ENCODE measurements at regions not wholly inside any gene's neighbourhood (a gene's known extent, or its start where the extent isn't known, plus 50 kb on each side); places are given as distances from the start of the nearest gene placed in this dataset.
"Not testable (repeated sequence)": the region's sequence is repeated elsewhere in the genome, so short reads cannot be mapped to it uniquely, and the experiment has no call there.

DNA sequence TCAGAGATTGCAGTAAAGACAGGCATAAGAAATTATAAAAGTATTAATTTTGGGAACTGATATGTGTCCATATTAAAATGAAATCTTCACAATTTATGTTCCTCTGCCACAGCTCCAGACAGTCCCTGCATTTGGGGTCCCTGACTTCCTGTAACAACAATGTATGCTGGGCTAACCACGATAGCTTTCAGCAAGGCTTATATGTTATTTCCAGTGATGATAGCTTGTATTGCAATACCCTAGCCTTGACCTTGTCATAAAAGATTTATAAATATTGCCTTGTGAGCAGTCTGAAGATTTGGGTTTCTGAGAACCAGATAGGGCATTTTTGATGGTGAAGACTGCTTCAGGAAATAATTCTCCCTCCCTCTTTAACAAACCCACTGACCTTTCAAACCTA is 129.5 kb downstream of the PCDH10 start:
- no peak overlapping the region for H3K23ac ChIP-seq (ENCODE audit: low read depth, low read length, poor library complexity)
- H2BK12ac ChIP-seq (ENCODE audit: low read length), result no peak overlapping the region
- H3K4me1 ChIP-seq (ENCODE audit: control insufficient read depth in 2 of 2, insufficient read depth in 1 of 2, low read depth in 1 of 2, low read length in 2 of 2), result no peaks in the 10 kb centered on the region
- no peak overlapping the region for H2BK5ac ChIP-seq (ENCODE audit: low read length)
- H4K91ac ChIP-seq (ENCODE audit: low read depth, low read length, poor library complexity), result no peak overlapping the region
- no peak overlapping the region for H3K4me3 ChIP-seq (ENCODE audit: low read length in 2 of 2)
- H2BK15ac ChIP-seq (ENCODE audit: low read length), result no peak overlapping the region
- H3K27ac ChIP-seq (replicated peaks; ENCODE audit: low read length), result no peak overlapping the region
- WGBS, 2 donors (ENCODE audit: extremely low coverage in 2 of 2, insufficient read length in 2 of 2, insufficient replicate concordance in 1 of 2), result no CpG with 5 or more reads among the region's 1 CpG
- no peak overlapping the region for H3K14ac ChIP-seq (ENCODE audit: low read length)
- H3K4me2 ChIP-seq (ENCODE audit: insufficient read depth, low read length, poor library complexity, severe bottlenecking), result no peak overlapping the region
- no peak for DNase-seq (ENCODE audit: low spot score)
- H3K4ac ChIP-seq (ENCODE audit: low read length), result no peak overlapping the region
- no peak overlapping the region for H2BK120ac ChIP-seq (ENCODE audit: low read depth, low read length)
- H3K18ac ChIP-seq (ENCODE audit: low read length), result no peak overlapping the region
- no peak overlapping the region for H2AK5ac ChIP-seq (ENCODE audit: low read depth, low read length)
- no peaks in the 10 kb centered on the region for H3K27me3 ChIP-seq (ENCODE audit: control insufficient read depth in 3 of 3, insufficient read depth in 3 of 3, low read depth in 1 of 3, low read length in 3 of 3)
- no peaks in the 10 kb centered on the region for H3K9me3 ChIP-seq (replicated peaks in 1 of 2; ENCODE audit: control insufficient read depth in 2 of 2, insufficient read depth in 1 of 2, low read depth in 1 of 2, low read length in 2 of 2)
- no peaks in the 10 kb centered on the region for H3K36me3 ChIP-seq (replicated peaks in 1 of 2; ENCODE audit: control insufficient read depth in 2 of 2, insufficient read depth in 2 of 2, low read length in 2 of 2)
- H2AFZ ChIP-seq (ENCODE audit: low read length), result no peak overlapping the region
- H3K9ac ChIP-seq (ENCODE audit: low read depth, low read length, poor library complexity), result no peak overlapping the region
- no peaks in the 10 kb centered on the region for H3K79me1 ChIP-seq (ENCODE audit: low read depth, low read length)
- H4K8ac ChIP-seq (ENCODE audit: low read depth, low read length), result no peak overlapping the region

- not testable (repeated sequence) for H3K27me3 ChIP-seq (ENCODE audit: control insufficient read depth in 3 of 3, insufficient read depth in 3 of 3, low read depth in 1 of 3, low read length in 3 of 3); H3K79me1 ChIP-seq (ENCODE audit: low read depth, low read length); H2BK5ac ChIP-seq (ENCODE audit: low read length); H2AFZ ChIP-seq (ENCODE audit: low read length); H2BK120ac ChIP-seq (ENCODE audit: low read depth, low read length); H4K91ac ChIP-seq (ENCODE audit: low read depth, low read length, poor library complexity); H2AK5ac ChIP-seq (ENCODE audit: low read depth, low read length); H4K8ac ChIP-seq (ENCODE audit: low read depth, low read length); DNase-seq (ENCODE audit: low spot score); H3K4me3 ChIP-seq (ENCODE audit: low read length in 2 of 2); H3K4me2 ChIP-seq (ENCODE audit: insufficient read depth, low read length, poor library complexity, severe bottlenecking); H3K18ac ChIP-seq (ENCODE audit: low read length); H2BK15ac ChIP-seq (ENCODE audit: low read length); H3K9me3 ChIP-seq (replicated peaks in 1 of 2; ENCODE audit: control insufficient read depth in 2 of 2, insufficient read depth in 1 of 2, low read depth in 1 of 2, low read length in 2 of 2); H3K14ac ChIP-seq (ENCODE audit: low read length); H3K36me3 ChIP-seq (replicated peaks in 1 of 2; ENCODE audit: control insufficient read depth in 2 of 2, insufficient read depth in 2 of 2, low read length in 2 of 2); H3K4me1 ChIP-seq (ENCODE audit: control insufficient read depth in 2 of 2, insufficient read depth in 1 of 2, low read depth in 1 of 2, low read length in 2 of 2); H3K4ac ChIP-seq (ENCODE audit: low read length); H3K23ac ChIP-seq (ENCODE audit: low read depth, low read length, poor library complexity); H3K9ac ChIP-seq (ENCODE audit: low read depth, low read length, poor library complexity); H3K27ac ChIP-seq (replicated peaks; ENCODE audit: low read length); H2BK12ac ChIP-seq (ENCODE audit: low read length)
- WGBS, 2 donors (ENCODE audit: extremely low coverage in 2 of 2, insufficient read length in 2 of 2, insufficient replicate concordance in 1 of 2), result no CpG with 5 or more reads among the region's 4 CpGs
Observed at GRCh38 chr4:133277940-133278339, 128.8 kb downstream of the PCDH10 start.

- Histone ChIP-seq H3K27ac (replicated peaks; ENCODE audit: low read length) (no peak overlapping the region), H2AFZ (ENCODE audit: low read length) (no peak overlapping the region), H3K79me1 (ENCODE audit: low read depth, low read length) (no peaks in the 10 kb centered on the region), H2BK5ac (ENCODE audit: low read length) (no peak overlapping the region), H2BK15ac (ENCODE audit: low read length) (no peak overlapping the region), H4K91ac (ENCODE audit: low read depth, low read length, poor library complexity) (no peak overlapping the region), H3K4me2 (ENCODE audit: insufficient read depth, low read length, poor library complexity, severe bottlenecking) (no peak overlapping the region), H2BK12ac (ENCODE audit: low read length) (no peak overlapping the region), H3K36me3 (replicated peaks in 1 of 2; ENCODE audit: control insufficient read depth in 2 of 2, insufficient read depth in 2 of 2, low read length in 2 of 2) (no peaks in the 10 kb centered on the region), H3K4me1 (ENCODE audit: control insufficient read depth in 2 of 2, insufficient read depth in 1 of 2, low read depth in 1 of 2, low read length in 2 of 2) (no peaks in the 10 kb centered on the region), H3K14ac (ENCODE audit: low read length) (no peak overlapping the region), H3K9ac (ENCODE audit: low read depth, low read length, poor library complexity) (no peak overlapping the region), H3K18ac (ENCODE audit: low read length) (no peak overlapping the region), H2BK120ac (ENCODE audit: low read depth, low read length) (no peak overlapping the region), H3K23ac (ENCODE audit: low read depth, low read length, poor library complexity) (no peak overlapping the region), H2AK5ac (ENCODE audit: low read depth, low read length) (no peak overlapping the region), H3K9me3 (replicated peaks in 1 of 2; ENCODE audit: control insufficient read depth in 2 of 2, insufficient read depth in 1 of 2, low read depth in 1 of 2, low read length in 2 of 2) (no peaks in the 10 kb centered on the region), H3K4me3 (ENCODE audit: low read length in 2 of 2) (no peak overlapping the region), H4K8ac (ENCODE audit: low read depth, low read length) (no peak overlapping the region), H3K27me3 (ENCODE audit: control insufficient read depth in 3 of 3, insufficient read depth in 3 of 3, low read depth in 1 of 3, low read length in 3 of 3) (no peaks in the 10 kb centered on the region), H3K4ac (ENCODE audit: low read length) (no peak overlapping the region)
- WGBS, 2 donors (ENCODE audit: extremely low coverage in 2 of 2, insufficient read length in 2 of 2, insufficient replicate concordance in 1 of 2), result no CpG with 5 or more reads among the region's 3 CpGs
- DNase-seq (ENCODE audit: low spot score), result no peak
Observed at GRCh38 chr4:133275246-133275645, 126.2 kb downstream of the PCDH10 start.

DNA sequence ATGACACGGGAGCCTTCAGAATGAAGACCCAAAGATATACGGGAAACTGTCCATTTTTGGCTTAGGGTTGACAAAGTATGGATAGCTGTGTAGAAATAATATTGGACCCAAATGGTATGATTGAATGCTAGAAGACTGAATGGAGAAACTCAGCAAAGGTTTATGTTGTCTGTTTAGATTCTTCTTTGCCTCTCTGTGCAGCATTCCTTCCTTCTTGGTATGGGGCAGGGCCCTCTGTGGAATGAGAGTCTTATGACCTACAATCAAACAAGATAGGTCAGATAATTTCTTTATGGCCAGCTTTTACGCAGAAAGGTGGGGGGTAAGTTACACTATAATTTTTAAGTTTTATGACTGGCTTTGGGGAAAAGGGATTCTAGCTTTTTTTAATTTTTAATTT is 124.3 kb downstream of the PCDH10 start:
- no peak for DNase-seq (ENCODE audit: low spot score)
- Histone ChIP-seq H3K14ac (ENCODE audit: low read length) (no peak overlapping the region), H3K9me3 (replicated peaks in 1 of 2; ENCODE audit: control insufficient read depth in 2 of 2, insufficient read depth in 1 of 2, low read depth in 1 of 2, low read length in 2 of 2) (no peaks in the 10 kb centered on the region), H4K91ac (ENCODE audit: low read depth, low read length, poor library complexity) (no peak overlapping the region), H3K4me2 (ENCODE audit: insufficient read depth, low read length, poor library complexity, severe bottlenecking) (no peak overlapping the region), H2AK5ac (ENCODE audit: low read depth, low read length) (no peak overlapping the region), H3K23ac (ENCODE audit: low read depth, low read length, poor library complexity) (no peak overlapping the region), H2BK15ac (ENCODE audit: low read length) (no peak overlapping the region), H2BK5ac (ENCODE audit: low read length) (no peak overlapping the region), H3K4me1 (ENCODE audit: control insufficient read depth in 2 of 2, insufficient read depth in 1 of 2, low read depth in 1 of 2, low read length in 2 of 2) (no peaks in the 10 kb centered on the region), H3K36me3 (replicated peaks in 1 of 2; ENCODE audit: control insufficient read depth in 2 of 2, insufficient read depth in 2 of 2, low read length in 2 of 2) (no peaks in the 10 kb centered on the region), H3K4ac (ENCODE audit: low read length) (no peak overlapping the region), H3K27ac (replicated peaks; ENCODE audit: low read length) (no peak overlapping the region), H3K4me3 (ENCODE audit: low read length in 2 of 2) (no peak overlapping the region), H3K9ac (ENCODE audit: low read depth, low read length, poor library complexity) (no peak overlapping the region), H2AFZ (ENCODE audit: low read length) (no peak overlapping the region), H3K27me3 (ENCODE audit: control insufficient read depth in 3 of 3, insufficient read depth in 3 of 3, low read depth in 1 of 3, low read length in 3 of 3) (no peaks in the 10 kb centered on the region), H3K79me1 (ENCODE audit: low read depth, low read length) (no peaks in the 10 kb centered on the region), H2BK12ac (ENCODE audit: low read length) (no peak overlapping the region), H2BK120ac (ENCODE audit: low read depth, low read length) (no peak overlapping the region), H4K8ac (ENCODE audit: low read depth, low read length) (no peak overlapping the region), H3K18ac (ENCODE audit: low read length) (no peak overlapping the region)
- no CpG with 5 or more reads among the region's 3 CpGs for WGBS, 2 donors (ENCODE audit: extremely low coverage in 2 of 2, insufficient read length in 2 of 2, insufficient replicate concordance in 1 of 2)
